ENCODE measurements at regions not wholly inside any gene's neighbourhood (a gene's known extent, or its start where the extent isn't known, plus 50 kb on each side); places are given as distances from the start of the nearest gene placed in this dataset.
"Not testable (repeated sequence)": the region's sequence is repeated elsewhere in the genome, so short reads cannot be mapped to it uniquely, and the experiment has no call there.

- Histone ChIP-seq H3K9me3 (replicated peaks; ENCODE audit: insufficient read depth, low read length) (no peaks in the 10 kb centered on the region), H3F3A (ENCODE audit: insufficient read depth, low read length) (no peaks in the 10 kb centered on the region), H3K79me2 (ENCODE audit: low read length) (no peaks in the 10 kb centered on the region), H3K4me3 (ENCODE audit: low read length) (no peak overlapping the region), H3K27ac (ENCODE audit: low read length) (no peak overlapping the region), H3K36me3 (replicated peaks; ENCODE audit: insufficient read depth, low read length) (no peaks in the 10 kb centered on the region), H3K9me2 (replicated peaks; ENCODE audit: insufficient read depth, low read length) (no peaks in the 10 kb centered on the region), H4K20me1 (ENCODE audit: insufficient read depth, low read length) (no peaks in the 10 kb centered on the region), H2AFZ (ENCODE audit: low read length) (no peak overlapping the region), H3K4me2 (ENCODE audit: low read depth, low read length) (no peak overlapping the region), H3K9ac (ENCODE audit: low read length) (no peak overlapping the region), H3K27me3 (replicated peaks; ENCODE audit: insufficient read depth, low read length) (no peaks in the 10 kb centered on the region), H3K4me1 (ENCODE audit: low read length) (no peaks in the 10 kb centered on the region)
- DNase-seq = no peak
- TF ChIP-seq, protein P1, sequence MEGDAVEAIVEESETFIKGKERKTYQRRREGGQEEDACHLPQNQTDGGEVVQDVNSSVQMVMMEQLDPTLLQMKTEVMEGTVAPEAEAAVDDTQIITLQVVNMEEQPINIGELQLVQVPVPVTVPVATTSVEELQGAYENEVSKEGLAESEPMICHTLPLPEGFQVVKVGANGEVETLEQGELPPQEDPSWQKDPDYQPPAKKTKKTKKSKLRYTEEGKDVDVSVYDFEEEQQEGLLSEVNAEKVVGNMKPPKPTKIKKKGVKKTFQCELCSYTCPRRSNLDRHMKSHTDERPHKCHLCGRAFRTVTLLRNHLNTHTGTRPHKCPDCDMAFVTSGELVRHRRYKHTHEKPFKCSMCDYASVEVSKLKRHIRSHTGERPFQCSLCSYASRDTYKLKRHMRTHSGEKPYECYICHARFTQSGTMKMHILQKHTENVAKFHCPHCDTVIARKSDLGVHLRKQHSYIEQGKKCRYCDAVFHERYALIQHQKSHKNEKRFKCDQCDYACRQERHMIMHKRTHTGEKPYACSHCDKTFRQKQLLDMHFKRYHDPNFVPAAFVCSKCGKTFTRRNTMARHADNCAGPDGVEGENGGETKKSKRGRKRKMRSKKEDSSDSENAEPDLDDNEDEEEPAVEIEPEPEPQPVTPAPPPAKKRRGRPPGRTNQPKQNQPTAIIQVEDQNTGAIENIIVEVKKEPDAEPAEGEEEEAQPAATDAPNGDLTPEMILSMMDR (IDR thresholded peaks at IDR 0.05; ENCODE audit: low read length) = no peak
- no peak for TF ChIP-seq EZH2phosphoT487 (IDR thresholded peaks at IDR 0.05; ENCODE audit: low read length)
- TF ChIP-seq EZH2 (optimal IDR thresholded peaks at IDR 0.05; ENCODE audit: low read depth, low read length) = no peak
These were observed 100.9 kb downstream of the USP22 start for GRCh38 chr17:20941872-20942271.

- no peaks in the 10 kb centered on the region for H3K79me2 ChIP-seq (ENCODE audit: low read length)
- H3K9me3 ChIP-seq (replicated peaks; ENCODE audit: insufficient read depth, low read length) = no peaks in the 10 kb centered on the region
- no peak overlapping the region for H3K27ac ChIP-seq (ENCODE audit: low read length)
- H3K4me2 ChIP-seq (ENCODE audit: low read depth, low read length) = no peak overlapping the region
- H3K4me3 ChIP-seq (ENCODE audit: low read length) = no peak overlapping the region
- no peak overlapping the region for H3K9ac ChIP-seq (ENCODE audit: low read length)
- H3F3A ChIP-seq (ENCODE audit: insufficient read depth, low read length) = no peaks in the 10 kb centered on the region
- no peaks in the 10 kb centered on the region for H3K36me3 ChIP-seq (replicated peaks; ENCODE audit: insufficient read depth, low read length)
- H3K9me2 ChIP-seq (replicated peaks; ENCODE audit: insufficient read depth, low read length) = no peaks in the 10 kb centered on the region
- H3K4me1 ChIP-seq (ENCODE audit: low read length) = no peaks in the 10 kb centered on the region
- no peaks in the 10 kb centered on the region for H3K27me3 ChIP-seq (replicated peaks; ENCODE audit: insufficient read depth, low read length)
- no peaks in the 10 kb centered on the region for H4K20me1 ChIP-seq (ENCODE audit: insufficient read depth, low read length)
- peak; percentile 57 for DNase-seq
- TF ChIP-seq EZH2phosphoT487 (IDR thresholded peaks at IDR 0.05; ENCODE audit: low read length) = no peak
- TF ChIP-seq EZH2 (optimal IDR thresholded peaks at IDR 0.05; ENCODE audit: low read depth, low read length) = no peak
- TF ChIP-seq, protein P1 (IDR thresholded peaks at IDR 0.05; ENCODE audit: low read length) = peak; percentile 65
- H2AFZ ChIP-seq (ENCODE audit: low read length) = no peak overlapping the region
These were observed 98.6 kb downstream of the USP22 start for GRCh38 chr17:20944014-20944865.

GRCh38 chr17:20947708-20948107, 95.1 kb downstream of the USP22 start:
- H3K4me1 ChIP-seq (ENCODE audit: low read length); H3K9ac ChIP-seq (ENCODE audit: low read length); H3K36me3 ChIP-seq (replicated peaks; ENCODE audit: insufficient read depth, low read length); H3K4me2 ChIP-seq (ENCODE audit: low read depth, low read length); H3K27ac ChIP-seq (ENCODE audit: low read length); H3K4me3 ChIP-seq (ENCODE audit: low read length); H3K9me3 ChIP-seq (replicated peaks; ENCODE audit: insufficient read depth, low read length); H3K79me2 ChIP-seq (ENCODE audit: low read length); H4K20me1 ChIP-seq (ENCODE audit: insufficient read depth, low read length); H3K9me2 ChIP-seq (replicated peaks; ENCODE audit: insufficient read depth, low read length); DNase-seq; H2AFZ ChIP-seq (ENCODE audit: low read length); H3K27me3 ChIP-seq (replicated peaks; ENCODE audit: insufficient read depth, low read length); H3F3A ChIP-seq (ENCODE audit: insufficient read depth, low read length): not testable (repeated sequence)

Data from MM.1S (cell line).